GM12878 (cell line): ENCODE measurements at regions not wholly inside any gene's neighbourhood (a gene's known extent, or its start where the extent isn't known, plus 50 kb on each side); places are given as distances from the start of the nearest gene placed in this dataset.

Experiments
- ATAC-seq: fragments of 200-7000 bp; cut with Tn5 transposase; 3 replicates; pipeline ENCODE4 v1.9.1; 2020; ENCODE audit warnings: mild to moderate bottlenecking, moderate library complexity
- BruUV-seq: library from RNA; stranded (reverse); fragments of 400-500 nt; replicated peaks from 2 replicates; lab custom pipeline; 2021; lab: Mats Ljungman, UMichigan
- CTCF ChIA-PET: fragments of 300-600 bp; sonication (Branson Sonifier 250); formaldehyde crosslinking; extraction: SDS; loops from one replicate; lab custom pipeline; 2021; ENCODE audit warnings: inconsistent platforms; lab: Yijun Ruan, JAX
- POLR2A ChIA-PET: fragments of 350-600 bp; formaldehyde crosslinking; extraction: SDS; loops from one replicate; lab custom pipeline; 2021; ENCODE audit warnings: inconsistent platforms; lab: Charles Lee
- RAD21 ChIA-PET: fragments of 300-600 bp; sonication (Branson Sonifier 250); formaldehyde crosslinking; loops from one replicate; lab custom pipeline; 2023; ENCODE audit warnings: antibody characterized with exemption; ENCODE audit not compliant: unreplicated experiment; lab: Charles Lee
- SMC1A ChIA-PET: fragments of 300-600 bp; sonication (Branson Sonifier 250); formaldehyde crosslinking; loops from one replicate; lab custom pipeline; 2023; ENCODE audit not compliant: unreplicated experiment, uncharacterized antibody; lab: Charles Lee
- DNase-seq: peaks from one replicate; pipeline ENCODE4 v3.0.0-alpha.2; 2011; ENCODE audit warnings: low read depth, low spot score
- FAIRE-seq: peaks from 3 replicates; lab custom pipeline; 2011; peaks lifted over from hg19 to GRCh38; lab: Jason Lieb, UNC
- H2AFZ ChIP-seq: 2 replicates; pipeline ENCODE4 v1.6.0; 2011; ENCODE audit warnings: low read depth, low read length, control low read depth; ENCODE audit not compliant: control insufficient read depth
- H3K27ac ChIP-seq: 2 replicates; pipeline ENCODE4 v1.5.1; 2011; ENCODE audit warnings: control low read depth; ENCODE audit not compliant: control insufficient read depth, insufficient read depth
- H3K27me3 ChIP-seq, 2 experiments: replicated peaks in 1 of 2; 2 replicates each; pipeline versions ENCODE4 v1.6.0 to v1.6.1; 2011; ENCODE audit warnings: low read length in 1 of 2; ENCODE audit not compliant: control insufficient read depth in 2 of 2, insufficient read depth in 2 of 2
- H3K36me3 ChIP-seq, 2 experiments: 2 replicates each; pipeline ENCODE4 v1.5.1; 2011; ENCODE audit warnings: low read length in 1 of 2; ENCODE audit not compliant: control insufficient read depth in 2 of 2, insufficient read depth in 2 of 2
- H3K4me1 ChIP-seq: 2 replicates; pipeline ENCODE4 v1.6.1; 2011; ENCODE audit warnings: mild to moderate bottlenecking, low read length, moderate library complexity, mixed read lengths; ENCODE audit not compliant: control insufficient read depth, insufficient read depth
- H3K4me2 ChIP-seq: 2 replicates; pipeline ENCODE4 v1.6.0; 2011; ENCODE audit warnings: control low read depth; ENCODE audit not compliant: control insufficient read depth, insufficient read depth
- H3K4me3 ChIP-seq: fragments of 200-600 bp; sonication (generic); 2 replicates; pipeline ENCODE4 v1.5.1; 2016
- H3K79me2 ChIP-seq: 2 replicates; pipeline ENCODE4 v1.6.0; 2011; ENCODE audit warnings: low read length; ENCODE audit not compliant: control insufficient read depth, insufficient read depth
- H3K9ac ChIP-seq: 2 replicates; pipeline ENCODE4 v1.8.0; 2011; ENCODE audit warnings: low read length, control low read depth, mixed read lengths; ENCODE audit not compliant: control insufficient read depth, insufficient read depth
- H3K9me3 ChIP-seq: replicated peaks from 3 replicates; pipeline ENCODE4 v1.5.1; 2011; ENCODE audit warnings: mild to moderate bottlenecking, low read length; ENCODE audit not compliant: control insufficient read depth, insufficient read depth
- H4K20me1 ChIP-seq: 2 replicates; pipeline ENCODE4 v1.6.0; 2011; ENCODE audit not compliant: control insufficient read depth, insufficient read depth
- CEBPB ChIP-seq, 2 experiments: fragments of 150-350 bp in 1 of 2; IDR thresholded peaks; 2 replicates each; pipeline ENCODE4 v1.6.1; 2012 to 2014; ENCODE audit warnings: low read depth in 2 of 2, low read length in 2 of 2, borderline replicate concordance in 1 of 2, inconsistent platforms in 1 of 2
- JUND ChIP-seq: IDR thresholded peaks from 2 replicates; pipeline ENCODE4 v1.6.1; 2012; ENCODE audit warnings: low read depth, mild to moderate bottlenecking, low read length, improper control_type of control experiment, moderate library complexity
- MEF2A ChIP-seq: IDR thresholded peaks from 2 replicates; pipeline ENCODE4 v1.6.1; 2011; ENCODE audit warnings: low read depth, mild to moderate bottlenecking, low read length, moderate library complexity; ENCODE audit not compliant: insufficient read depth
- RCOR1 ChIP-seq: conservative IDR thresholded peaks from 2 replicates; pipeline ENCODE4 v1.6.1; 2012; ENCODE audit warnings: low read depth, low read length, improper control_type of control experiment
- WGBS: methylation state at CpG from one replicate; pipeline ENCODE4 v1.1.6; 2016; ENCODE audit warnings: low lambda C conversion rate; ENCODE audit not compliant: insufficient replicate concordance, insufficient coverage; ENCODE audit errors: missing lambda C conversion rate; 5-methylcytosine and 5-hydroxymethylcytosine counted together
- in situ Hi-C: fragments of 300-500 bp; cut with MboI; formaldehyde crosslinking; loops from 9 replicates; pipeline ENCODE4 v1.14.3; 2018; ENCODE audit warnings: mixed read lengths
- intact Hi-C: fragments of 100-400 bp; cut with micrococcal nuclease; formaldehyde crosslinking; loops from one replicate; pipeline ENCODE4 v1.14.2; 2022; ENCODE audit not compliant: unreplicated experiment
- TF ChIP-seq, protein P1 (sequence below): fragments of 450-650 bp; IDR thresholded peaks from 2 replicates; pipeline ENCODE4 v1.6.1; 2017; ENCODE audit warnings: mild to moderate bottlenecking, low read depth, inconsistent platforms; ENCODE audit not compliant: poor library complexity, severe bottlenecking

DNA sequence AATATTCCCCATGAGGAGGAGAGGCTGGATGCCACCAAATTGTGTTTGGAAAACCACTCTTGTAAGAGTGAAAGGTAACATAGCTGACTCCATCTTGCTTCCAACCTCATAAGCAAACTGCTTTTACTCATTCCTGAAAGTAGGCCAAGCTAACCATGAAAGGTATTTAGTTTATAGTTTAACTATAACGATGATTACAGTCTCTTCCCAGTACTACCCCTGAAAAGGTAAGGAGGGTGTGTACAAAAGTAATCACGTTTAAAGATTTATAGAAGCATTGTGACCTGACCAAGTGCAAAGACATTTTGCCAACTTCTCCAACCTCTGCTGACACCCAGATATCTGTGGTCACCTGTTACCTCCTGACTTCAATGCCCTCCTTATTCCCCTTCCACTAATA lies 122.6 kb downstream of the CD8B2 start:
- FAIRE-seq, result no peak
- RAD21 ChIA-PET, result no interaction called here

More for the DNA sequence above, 122.6 kb downstream of the CD8B2 start:
- CTCF ChIA-PET, result interaction anchor here (1.4 kb wide), 1 partner anchor 27 kb away, joined by 4 read pairs; no protein-coding TSS in a partner anchor
- BruUV-seq, result no TSS peak
- Histone ChIP-seq H3K4me3 (no peak overlapping the region), H3K4me1 (no peaks in the 10 kb centered on the region), H3K9me3 (no peaks in the 10 kb centered on the region; the same call in 2 of the 3 replicates), H3K4me2 (no peak overlapping the region), H3K36me3 (no peaks in the 10 kb centered on the region), H3K27ac (no peak overlapping the region)
- 3% methylated on average over 2 of the region's 2 CpGs for WGBS
- SMC1A ChIA-PET, result no interaction called here
- intact Hi-C loops, result no loop called here
- TF ChIP-seq MEF2A, result no peak
- no peak for TF ChIP-seq JUND
- TF ChIP-seq, protein P1, sequence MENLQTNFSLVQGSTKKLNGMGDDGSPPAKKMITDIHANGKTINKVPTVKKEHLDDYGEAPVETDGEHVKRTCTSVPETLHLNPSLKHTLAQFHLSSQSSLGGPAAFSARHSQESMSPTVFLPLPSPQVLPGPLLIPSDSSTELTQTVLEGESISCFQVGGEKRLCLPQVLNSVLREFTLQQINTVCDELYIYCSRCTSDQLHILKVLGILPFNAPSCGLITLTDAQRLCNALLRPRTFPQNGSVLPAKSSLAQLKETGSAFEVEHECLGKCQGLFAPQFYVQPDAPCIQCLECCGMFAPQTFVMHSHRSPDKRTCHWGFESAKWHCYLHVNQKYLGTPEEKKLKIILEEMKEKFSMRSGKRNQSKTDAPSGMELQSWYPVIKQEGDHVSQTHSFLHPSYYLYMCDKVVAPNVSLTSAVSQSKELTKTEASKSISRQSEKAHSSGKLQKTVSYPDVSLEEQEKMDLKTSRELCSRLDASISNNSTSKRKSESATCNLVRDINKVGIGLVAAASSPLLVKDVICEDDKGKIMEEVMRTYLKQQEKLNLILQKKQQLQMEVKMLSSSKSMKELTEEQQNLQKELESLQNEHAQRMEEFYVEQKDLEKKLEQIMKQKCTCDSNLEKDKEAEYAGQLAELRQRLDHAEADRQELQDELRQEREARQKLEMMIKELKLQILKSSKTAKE, result no peak
- no peak for TF ChIP-seq CEBPB (IDR thresholded peaks at IDR 0.05; ENCODE audit: borderline replicate concordance in 1 of 2, low read depth in 2 of 2, low read length in 2 of 2)
- TF ChIP-seq RCOR1, result no peak
- TF ChIP-seq, all 136 proteins: peak for 0
- in situ Hi-C loops, result no loop called here
- Histone ChIP-seq H2AFZ (no peak overlapping the region), H3K79me2 (no peaks in the 10 kb centered on the region), H3K9ac (no peak overlapping the region), H3K27me3 (no peaks in the 10 kb centered on the region), H4K20me1 (no peaks in the 10 kb centered on the region)
- no peak for DNase-seq
- ATAC-seq, result no peak
- POLR2A ChIA-PET, result no interaction called here
